SU-DHL-6 (cell line): ENCODE measurements at regions not wholly inside any gene's neighbourhood (a gene's known extent, or its start where the extent isn't known, plus 50 kb on each side); places are given as distances from the start of the nearest gene placed in this dataset.

Source experiments
- CTCF ChIP-seq: fragments of 200-600 bp; sonication (generic); IDR thresholded peaks from one replicate; pipeline ENCODE4 v1.5.1; 2017; ENCODE audit warnings: antibody characterized with exemption, mild to moderate bottlenecking, low read length, moderate library complexity; ENCODE audit not compliant: insufficient read depth, poor library complexity, severe bottlenecking
- EZH2phosphoT487 ChIP-seq: fragments of 200-600 bp; sonication (generic), shearing (Covaris generic); conservative IDR thresholded peaks from 2 replicates; pipeline ENCODE4 v1.6.1; 2018; ENCODE audit warnings: mild to moderate bottlenecking, antibody characterized with exemption, low read length, moderate library complexity, mixed read lengths

DNA sequence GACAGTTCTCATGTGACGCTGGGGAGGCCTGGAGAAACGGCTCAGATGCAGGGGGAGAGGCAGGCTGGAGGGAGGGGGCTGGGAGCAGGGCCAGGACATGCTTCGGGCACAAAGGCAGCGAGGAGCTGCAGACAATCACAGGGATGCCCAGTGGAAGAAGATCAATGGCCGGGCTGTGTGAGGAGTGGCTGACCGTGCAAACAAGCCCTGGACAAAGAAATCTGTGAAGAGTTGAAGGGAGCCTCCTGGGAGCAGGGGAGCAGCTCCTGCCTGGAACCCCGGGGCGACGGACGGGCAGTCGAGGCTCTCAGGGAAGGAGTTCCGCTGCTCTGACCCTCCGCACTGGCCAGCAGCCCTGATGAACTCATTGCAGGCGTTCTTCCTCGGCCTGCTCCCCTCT lies 126.7 kb upstream of the B3GAT1 start:
- TF ChIP-seq CTCF: no peak
- TF ChIP-seq EZH2phosphoT487: no peak
